ENCODE measurements at regions not wholly inside any gene's neighbourhood (a gene's known extent, or its start where the extent isn't known, plus 50 kb on each side); places are given as distances from the start of the nearest gene placed in this dataset.

DNA sequence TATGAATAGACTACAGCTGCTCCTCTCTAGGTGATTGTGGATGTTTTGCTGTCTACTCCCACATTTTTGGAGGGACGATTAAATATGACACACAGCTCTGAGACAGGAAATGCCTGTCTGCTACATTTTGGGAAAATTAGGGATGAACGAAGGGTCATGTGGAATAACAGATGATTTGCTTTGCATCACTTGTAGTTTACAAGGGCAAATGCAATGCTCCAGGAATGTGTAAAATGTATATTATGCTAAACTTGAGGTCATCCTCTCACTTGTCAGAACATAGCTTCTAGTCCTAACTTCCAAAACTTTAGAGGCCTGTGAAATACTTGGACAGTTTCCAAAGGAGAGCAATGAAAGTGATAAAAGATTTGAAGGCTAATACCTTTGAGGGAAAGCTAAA lies 284.2 kb upstream of the DACH1 start:
- no peaks in the 10 kb centered on the region for H3K9me3 ChIP-seq (ENCODE audit: low read length)
- Mint-ChIP-seq H3K4me1 (no peaks in the 10 kb centered on the region), H3K36me3 (no peaks in the 10 kb centered on the region), H3K9me3 (peaks cover 0 to 15% (median 5%) of the 10 kb centered on the region in 5 donors), H3K27me3 (no peaks in the 10 kb centered on the region), H3K27ac (no peak overlapping the region), H3K4me3 (no peak overlapping the region)
- no peak overlapping the region for H3K27ac ChIP-seq (ENCODE audit: low read depth, low read length)
- H3K4me3 ChIP-seq (ENCODE audit: low read length): no peak overlapping the region
- H3K36me3 ChIP-seq (ENCODE audit: insufficient read depth, low read length): no peaks in the 10 kb centered on the region
- ChIA-PET CTCF (no interaction called here), POLR2A (no interaction called here)
- H3K4me1 ChIP-seq (ENCODE audit: insufficient read depth, low read length): no peaks in the 10 kb centered on the region
- no peaks in the 10 kb centered on the region for H3K27me3 ChIP-seq (ENCODE audit: insufficient read depth, low read length, poor library complexity, severe bottlenecking)
- no peak for DNase-seq

- Mint-ChIP-seq H3K4me3 (no peak overlapping the region), H3K4me1 (no peaks in the 10 kb centered on the region), H3K27me3 (no peaks in the 10 kb centered on the region), H3K9me3 (peaks cover 0 to 15% (median 5%) of the 10 kb centered on the region in 5 donors), H3K36me3 (no peaks in the 10 kb centered on the region), H3K27ac (no peak overlapping the region)
- ChIA-PET POLR2A (no interaction called here), CTCF (no interaction called here)
- Histone ChIP-seq H3K27ac (ENCODE audit: low read depth, low read length) (no peak overlapping the region), H3K9me3 (ENCODE audit: low read length) (no peaks in the 10 kb centered on the region), H3K4me1 (ENCODE audit: insufficient read depth, low read length) (no peaks in the 10 kb centered on the region), H3K4me3 (ENCODE audit: low read length) (no peak overlapping the region), H3K36me3 (ENCODE audit: insufficient read depth, low read length) (no peaks in the 10 kb centered on the region), H3K27me3 (ENCODE audit: insufficient read depth, low read length, poor library complexity, severe bottlenecking) (no peaks in the 10 kb centered on the region)
- DNase-seq: no peak
Observed at GRCh38 chr13:72150502-72150901, 283.5 kb upstream of the DACH1 start.

DNA sequence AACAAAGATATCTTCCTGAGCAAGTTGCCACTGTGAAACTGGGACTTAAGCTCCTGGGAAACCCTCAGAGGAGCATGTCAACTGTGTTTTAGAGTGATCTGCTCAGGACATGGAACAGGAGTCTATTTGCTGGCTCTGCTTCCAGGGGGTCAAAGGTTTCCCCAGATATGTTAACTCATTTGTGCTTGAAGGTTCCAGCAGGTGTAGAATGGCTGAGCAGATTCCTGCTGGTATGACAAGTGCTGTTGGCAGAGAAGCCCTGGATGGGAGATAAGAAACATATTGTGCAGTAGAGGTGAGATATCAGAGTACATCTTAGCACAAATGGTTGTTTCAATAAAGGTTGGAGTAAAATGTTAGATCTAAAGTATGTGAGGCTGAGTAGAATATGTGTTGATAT lies 282.7 kb upstream of the DACH1 start:
- no peaks in the 10 kb centered on the region for H3K27me3 ChIP-seq (ENCODE audit: insufficient read depth, low read length, poor library complexity, severe bottlenecking)
- Mint-ChIP-seq H3K4me3 (no peak overlapping the region), H3K27ac (no peak overlapping the region), H3K4me1 (no peaks in the 10 kb centered on the region), H3K9me3 (peaks cover 0 to 19% (median 4%) of the 10 kb centered on the region in 5 donors), H3K27me3 (no peaks in the 10 kb centered on the region), H3K36me3 (no peaks in the 10 kb centered on the region)
- ChIA-PET POLR2A (no interaction called here), CTCF (no interaction called here)
- DNase-seq: no peak
- no peak overlapping the region for H3K27ac ChIP-seq (ENCODE audit: low read depth, low read length)
- no peak overlapping the region for H3K4me3 ChIP-seq (ENCODE audit: low read length)
- no peaks in the 10 kb centered on the region for H3K9me3 ChIP-seq (ENCODE audit: low read length)
- H3K36me3 ChIP-seq (ENCODE audit: insufficient read depth, low read length): no peaks in the 10 kb centered on the region
- H3K4me1 ChIP-seq (ENCODE audit: insufficient read depth, low read length): no peaks in the 10 kb centered on the region

DNA sequence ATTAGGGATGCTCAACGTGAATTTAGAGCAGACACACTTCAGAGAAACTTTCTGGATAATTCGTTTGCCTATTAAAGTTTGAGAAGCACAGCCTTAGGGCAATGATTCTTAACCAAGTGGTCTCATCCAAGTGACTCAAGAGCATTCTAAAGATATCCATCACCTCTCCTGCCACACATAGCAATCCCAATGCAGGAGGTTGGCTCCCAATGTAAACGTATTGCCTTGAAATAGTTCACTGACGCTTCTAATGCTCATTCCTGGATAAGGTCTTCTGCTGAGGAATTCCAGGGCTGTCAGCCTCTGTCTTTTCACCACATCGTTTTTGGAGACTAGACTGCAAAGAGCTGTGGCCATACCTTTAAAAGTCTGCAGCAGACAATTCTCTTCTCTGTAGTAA lies 279.8 kb upstream of the DACH1 start:
- Histone ChIP-seq H3K36me3 (ENCODE audit: insufficient read depth, low read length) (no peaks in the 10 kb centered on the region), H3K4me1 (ENCODE audit: insufficient read depth, low read length) (no peaks in the 10 kb centered on the region), H3K27ac (ENCODE audit: low read depth, low read length) (no peak overlapping the region), H3K9me3 (ENCODE audit: low read length) (no peaks in the 10 kb centered on the region), H3K27me3 (ENCODE audit: insufficient read depth, low read length, poor library complexity, severe bottlenecking) (no peaks in the 10 kb centered on the region), H3K4me3 (ENCODE audit: low read length) (no peak overlapping the region)
- Mint-ChIP-seq H3K27me3 (no peaks in the 10 kb centered on the region), H3K36me3 (no peaks in the 10 kb centered on the region), H3K27ac (no peak overlapping the region), H3K4me3 (no peak overlapping the region), H3K4me1 (no peaks in the 10 kb centered on the region), H3K9me3 (peaks cover 2 to 12% (median 4%) of the 10 kb centered on the region in 5 donors)
- ChIA-PET CTCF (no interaction called here), POLR2A (no interaction called here)
- no peak for DNase-seq

GRCh38 chr13:72145383-72145782 lies 278.4 kb upstream of the DACH1 start:
- no peaks in the 10 kb centered on the region for H3K36me3 ChIP-seq (ENCODE audit: insufficient read depth, low read length)
- H3K27ac Mint-ChIP-seq: no peak overlapping the region
- no peaks in the 10 kb centered on the region for H3K4me1 Mint-ChIP-seq
- no peak overlapping the region for H3K4me3 ChIP-seq (ENCODE audit: low read length)
- no peaks in the 10 kb centered on the region for H3K9me3 ChIP-seq (ENCODE audit: low read length)
- H3K27me3 Mint-ChIP-seq: no peaks in the 10 kb centered on the region
- no peaks in the 10 kb centered on the region for H3K27me3 ChIP-seq (ENCODE audit: insufficient read depth, low read length, poor library complexity, severe bottlenecking)
- ChIA-PET POLR2A (no interaction called here), CTCF (no interaction called here)
- H3K9me3 Mint-ChIP-seq: peaks cover 2 to 10% (median 4%) of the 10 kb centered on the region in 5 donors
- H3K4me1 ChIP-seq (ENCODE audit: insufficient read depth, low read length): no peaks in the 10 kb centered on the region
- H3K36me3 Mint-ChIP-seq: no peaks in the 10 kb centered on the region
- no peak for DNase-seq
- no peak overlapping the region for H3K27ac ChIP-seq (ENCODE audit: low read depth, low read length)
- no peak overlapping the region for H3K4me3 Mint-ChIP-seq

DNA sequence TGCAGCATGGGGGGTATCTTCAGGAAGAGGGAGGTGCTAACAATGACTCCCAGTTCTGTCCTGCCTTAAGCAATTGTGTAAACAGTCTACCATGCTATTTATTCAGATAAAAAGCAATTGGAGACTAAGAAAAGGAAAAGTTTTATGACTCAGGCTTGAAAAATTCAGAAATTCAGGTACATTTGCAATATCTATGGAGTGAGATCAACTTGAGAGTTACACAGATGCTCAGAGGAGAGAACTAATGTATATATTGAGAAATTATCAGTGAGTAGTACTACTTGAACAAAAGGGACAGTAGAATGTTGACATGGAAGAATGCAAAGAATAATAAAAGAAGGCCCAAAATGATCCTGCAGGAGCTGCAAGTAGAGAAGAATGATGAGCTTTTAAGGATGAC lies 277.6 kb upstream of the DACH1 start:
- CTCF ChIA-PET: interaction anchor here (0.6 kb wide), 1 partner anchor 554 kb away, joined by 3 read pairs; no protein-coding TSS in a partner anchor
- DNase-seq: no peak
- Mint-ChIP-seq H3K4me3 (no peak overlapping the region), H3K27ac (no peak overlapping the region), H3K36me3 (no peaks in the 10 kb centered on the region), H3K27me3 (no peaks in the 10 kb centered on the region), H3K9me3 (peaks cover 0 to 10% (median 5%) of the 10 kb centered on the region in 5 donors), H3K4me1 (no peaks in the 10 kb centered on the region)
- Histone ChIP-seq H3K36me3 (ENCODE audit: insufficient read depth, low read length) (no peaks in the 10 kb centered on the region), H3K27me3 (ENCODE audit: insufficient read depth, low read length, poor library complexity, severe bottlenecking) (no peaks in the 10 kb centered on the region), H3K4me1 (ENCODE audit: insufficient read depth, low read length) (no peaks in the 10 kb centered on the region), H3K4me3 (ENCODE audit: low read length) (no peak overlapping the region), H3K9me3 (ENCODE audit: low read length) (no peaks in the 10 kb centered on the region), H3K27ac (ENCODE audit: low read depth, low read length) (no peak overlapping the region)
- POLR2A ChIA-PET: no interaction called here

GRCh38 chr13:72141855-72142519 lies 275.0 kb upstream of the DACH1 start:
- Mint-ChIP-seq H3K27me3 (no peaks in the 10 kb centered on the region), H3K27ac (no peak overlapping the region), H3K9me3 (peaks cover 0 to 10% (median 6%) of the 10 kb centered on the region in 5 donors), H3K4me3 (no peak overlapping the region), H3K36me3 (no peaks in the 10 kb centered on the region), H3K4me1 (no peaks in the 10 kb centered on the region)
- Histone ChIP-seq H3K4me3 (ENCODE audit: low read length) (no peak overlapping the region), H3K4me1 (ENCODE audit: insufficient read depth, low read length) (no peaks in the 10 kb centered on the region), H3K9me3 (ENCODE audit: low read length) (no peaks in the 10 kb centered on the region), H3K27ac (ENCODE audit: low read depth, low read length) (no peak overlapping the region), H3K27me3 (ENCODE audit: insufficient read depth, low read length, poor library complexity, severe bottlenecking) (no peaks in the 10 kb centered on the region), H3K36me3 (ENCODE audit: insufficient read depth, low read length) (no peaks in the 10 kb centered on the region)
- ChIA-PET POLR2A (no interaction called here), CTCF (no interaction called here)
- DNase-seq: no peak

- no peaks in the 10 kb centered on the region for H3K36me3 ChIP-seq (ENCODE audit: insufficient read depth, low read length)
- no peaks in the 10 kb centered on the region for H3K36me3 Mint-ChIP-seq
- no peaks in the 10 kb centered on the region for H3K9me3 ChIP-seq (ENCODE audit: low read length)
- no peaks in the 10 kb centered on the region for H3K27me3 ChIP-seq (ENCODE audit: insufficient read depth, low read length, poor library complexity, severe bottlenecking)
- ChIA-PET POLR2A (no interaction called here), CTCF (no interaction called here)
- no peak overlapping the region for H3K4me3 ChIP-seq (ENCODE audit: low read length)
- peaks cover 0 to 6% (median 3%) of the 10 kb centered on the region in 5 donors for H3K9me3 Mint-ChIP-seq
- H3K4me3 Mint-ChIP-seq: no peak overlapping the region
- no peaks in the 10 kb centered on the region for H3K27me3 Mint-ChIP-seq
- DNase-seq: no peak
- no peaks in the 10 kb centered on the region for H3K4me1 ChIP-seq (ENCODE audit: insufficient read depth, low read length)
- H3K27ac Mint-ChIP-seq: no peak overlapping the region
- no peak overlapping the region for H3K27ac ChIP-seq (ENCODE audit: low read depth, low read length)
- H3K4me1 Mint-ChIP-seq: no peaks in the 10 kb centered on the region
Observed at GRCh38 chr13:72139192-72139591, 272.2 kb upstream of the DACH1 start.

- Mint-ChIP-seq H3K36me3 (no peaks in the 10 kb centered on the region), H3K27ac (no peak overlapping the region), H3K4me1 (no peaks in the 10 kb centered on the region), H3K9me3 (peaks cover 0 to 15% (median 1%) of the 10 kb centered on the region in 5 donors), H3K4me3 (no peak overlapping the region), H3K27me3 (no peaks in the 10 kb centered on the region)
- ChIA-PET CTCF (no interaction called here), POLR2A (no interaction called here)
- Histone ChIP-seq H3K9me3 (ENCODE audit: low read length) (no peaks in the 10 kb centered on the region), H3K4me1 (ENCODE audit: insufficient read depth, low read length) (no peaks in the 10 kb centered on the region), H3K27ac (ENCODE audit: low read depth, low read length) (no peak overlapping the region), H3K36me3 (ENCODE audit: insufficient read depth, low read length) (no peaks in the 10 kb centered on the region), H3K4me3 (ENCODE audit: low read length) (no peak overlapping the region), H3K27me3 (ENCODE audit: insufficient read depth, low read length, poor library complexity, severe bottlenecking) (no peaks in the 10 kb centered on the region)
- DNase-seq: no peak
Observed at GRCh38 chr13:72132075-72132474, 265.1 kb upstream of the DACH1 start.
